ENCODE measurements at regions not wholly inside any gene's neighbourhood (a gene's known extent, or its start where the extent isn't known, plus 50 kb on each side); places are given as distances from the start of the nearest gene placed in this dataset.

DNA sequence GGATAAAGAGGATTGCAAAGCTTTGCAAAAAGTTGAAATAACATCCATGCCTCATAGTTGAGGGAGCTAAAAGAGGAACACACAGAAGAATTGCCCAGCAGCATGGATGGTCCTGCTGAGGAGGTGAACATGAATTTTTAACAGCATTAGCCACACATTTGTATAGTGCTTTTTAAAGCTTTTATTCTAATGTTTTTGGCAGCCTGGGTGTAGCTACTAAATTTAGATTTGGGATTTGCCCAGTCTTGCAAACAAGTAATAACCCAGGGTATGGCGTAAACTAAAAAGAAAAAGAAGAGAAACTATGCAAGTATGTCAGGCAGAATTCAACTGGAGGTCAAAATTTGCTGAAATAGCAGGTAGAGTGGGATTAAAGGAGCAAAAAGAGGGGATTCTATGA, 75.1 kb upstream of the PTPRK start:
- Histone ChIP-seq H2BK15ac (ENCODE audit: low read depth, low read length) (no peak overlapping the region), H3K27me3 (ENCODE audit: control insufficient read depth, insufficient read depth, low read length) (no peaks in the 10 kb centered on the region), H3K4me3 (ENCODE audit: insufficient read depth, low read depth, low read length) (no peak overlapping the region), H4K91ac (ENCODE audit: insufficient read depth, low read depth, low read length) (no peak overlapping the region), H3K79me1 (ENCODE audit: low read depth in 1 of 2, low read length in 2 of 2) (no peaks in the 10 kb centered on the region), H3K56ac (ENCODE audit: extremely low read depth, insufficient read depth, low read length) (no peak overlapping the region), H3K9me3 (ENCODE audit: control insufficient read depth, insufficient read depth, low read length) (no peaks in the 10 kb centered on the region), H2BK5ac (ENCODE audit: low read depth, low read length, poor library complexity, severe bottlenecking) (no peak overlapping the region), H2AFZ (replicated peaks; ENCODE audit: low read length, poor library complexity) (no peak overlapping the region), H4K8ac (ENCODE audit: low read depth in 2 of 2, low read length in 2 of 2) (no peak overlapping the region), H3K9ac (ENCODE audit: low read depth, low read length) (no peak overlapping the region), H2BK120ac (ENCODE audit: low read depth, low read length) (no peak overlapping the region), H2AK5ac (ENCODE audit: low read depth, low read length) (no peak overlapping the region), H4K20me1 (ENCODE audit: insufficient read depth, low read length) (no peaks in the 10 kb centered on the region), H2AK9ac (replicated peaks; ENCODE audit: low read depth, low read length, poor library complexity) (no peak overlapping the region), H4K5ac (ENCODE audit: low read depth, low read length) (no peak overlapping the region), H3K4ac (ENCODE audit: low read depth, low read length) (no peak overlapping the region), H3K9me1 (ENCODE audit: insufficient read depth, low read length) (no peaks in the 10 kb centered on the region; the same call in 1 of the 2 replicates), H3K23ac (ENCODE audit: low read depth, low read length) (no peak overlapping the region), H3K4me2 (ENCODE audit: low read depth, low read length) (no peak overlapping the region), H3K4me1 (ENCODE audit: control insufficient read depth, insufficient read depth, low read length) (peaks cover 3% of the 10 kb centered on the region; the same call in 1 of the 2 replicates), H3K27ac (ENCODE audit: insufficient read depth, low read length) (no peak overlapping the region), H3K14ac (replicated peaks; ENCODE audit: low read depth, low read length) (no peak overlapping the region), H2BK20ac (ENCODE audit: low read depth, low read length) (no peak overlapping the region), H3K36me3 (ENCODE audit: control insufficient read depth, insufficient read depth, low read length) (no peaks in the 10 kb centered on the region), H3K18ac (ENCODE audit: low read depth, low read length) (no peak overlapping the region)
- WGBS, 2 experiments (ENCODE audit: extremely low coverage in 2 of 2, insufficient read length in 1 of 2): 100% methylated on average over 1 of the region's 1 CpG; no CpG with 5 or more reads in 1 of the 2 experiments
- DNase-seq: no peak
- TF ChIP-seq RAD21 (IDR thresholded peaks at IDR 0.05; ENCODE audit: low read length) (no peak), FOS (IDR thresholded peaks at IDR 0.05; ENCODE audit: low read depth, low read length) (no peak), BHLHE40 (IDR thresholded peaks at IDR 0.05; ENCODE audit: low read depth, low read length) (no peak), CHD1 (IDR thresholded peaks at IDR 0.05; ENCODE audit: low read depth, low read length) (no peak), CEBPB (IDR thresholded peaks at IDR 0.05; ENCODE audit: low read depth, low read length) (no peak), RFX5 (IDR thresholded peaks at IDR 0.05; ENCODE audit: low read depth, low read length) (no peak), POLR2A (IDR thresholded peaks at IDR 0.05; ENCODE audit: low read depth, low read length) (no peak), MAFK (IDR thresholded peaks at IDR 0.05; ENCODE audit: low read depth, low read length) (no peak)
- TF ChIP-seq, protein P1, sequence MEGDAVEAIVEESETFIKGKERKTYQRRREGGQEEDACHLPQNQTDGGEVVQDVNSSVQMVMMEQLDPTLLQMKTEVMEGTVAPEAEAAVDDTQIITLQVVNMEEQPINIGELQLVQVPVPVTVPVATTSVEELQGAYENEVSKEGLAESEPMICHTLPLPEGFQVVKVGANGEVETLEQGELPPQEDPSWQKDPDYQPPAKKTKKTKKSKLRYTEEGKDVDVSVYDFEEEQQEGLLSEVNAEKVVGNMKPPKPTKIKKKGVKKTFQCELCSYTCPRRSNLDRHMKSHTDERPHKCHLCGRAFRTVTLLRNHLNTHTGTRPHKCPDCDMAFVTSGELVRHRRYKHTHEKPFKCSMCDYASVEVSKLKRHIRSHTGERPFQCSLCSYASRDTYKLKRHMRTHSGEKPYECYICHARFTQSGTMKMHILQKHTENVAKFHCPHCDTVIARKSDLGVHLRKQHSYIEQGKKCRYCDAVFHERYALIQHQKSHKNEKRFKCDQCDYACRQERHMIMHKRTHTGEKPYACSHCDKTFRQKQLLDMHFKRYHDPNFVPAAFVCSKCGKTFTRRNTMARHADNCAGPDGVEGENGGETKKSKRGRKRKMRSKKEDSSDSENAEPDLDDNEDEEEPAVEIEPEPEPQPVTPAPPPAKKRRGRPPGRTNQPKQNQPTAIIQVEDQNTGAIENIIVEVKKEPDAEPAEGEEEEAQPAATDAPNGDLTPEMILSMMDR (conservative IDR thresholded peaks at IDR 0.05; ENCODE audit: low read depth, low read length): no peak
- CTCF ChIA-PET: interaction anchor here (0.6 to 0.7 kb wide), 3 partner anchors 58 to 1927 kb away, joined by 3 to 5 read pairs (median 3); no protein-coding TSS in a partner anchor
- BruUV-seq (replicated peaks): no TSS peak
- POLR2A ChIA-PET (ENCODE audit: unreplicated experiment): no interaction called here
- dilution Hi-C loops (cut with HindIII; ENCODE audit: low sequenced_read_pairs, unreplicated experiment): no loop called here
- intact Hi-C loops (cut with micrococcal nuclease): no loop called here
- ATAC-seq (ENCODE audit: low read depth): no peak
- in situ Hi-C loops (cut with MboI; ENCODE audit: low sequenced_read_pairs): no loop called here
